ENCODE measurements at regions not wholly inside any gene's neighbourhood (a gene's known extent, or its start where the extent isn't known, plus 50 kb on each side); places are given as distances from the start of the nearest gene placed in this dataset.

GRCh38 chr4:171007618-171008390 lies 805.4 kb upstream of the GALNTL6 start:
- H3K4me1 ChIP-seq = no peaks in the 10 kb centered on the region
- DNase-seq (no peak), ATAC-seq (no peak)
- H3K36me3 ChIP-seq = no peaks in the 10 kb centered on the region
- H3K9me3 ChIP-seq = no peaks in the 10 kb centered on the region
- intact Hi-C loops (cut with DNase I) = no loop called here
- H3K4me3 ChIP-seq = no peak overlapping the region
- H3K27ac ChIP-seq = no peak overlapping the region
- no peaks in the 10 kb centered on the region for H3K27me3 ChIP-seq
- TF ChIP-seq CTCF (IDR thresholded peaks at IDR 0.05) = no peak

- no peaks in the 10 kb centered on the region for H3K36me3 ChIP-seq
- H3K9me3 ChIP-seq = no peaks in the 10 kb centered on the region
- no peak overlapping the region for H3K4me3 ChIP-seq
- no peak for TF ChIP-seq CTCF (IDR thresholded peaks at IDR 0.05)
- intact Hi-C loops (cut with DNase I) = no loop called here
- no peaks in the 10 kb centered on the region for H3K27me3 ChIP-seq
- DNase-seq (no peak), ATAC-seq (no peak)
- no peaks in the 10 kb centered on the region for H3K4me1 ChIP-seq
- no peak overlapping the region for H3K27ac ChIP-seq
Observed at GRCh38 chr4:171002246-171002645, 811.0 kb upstream of the GALNTL6 start.

- no peaks in the 10 kb centered on the region for H3K27me3 ChIP-seq
- DNase-seq (no peak), ATAC-seq (peak; percentile 78)
- H3K9me3 ChIP-seq = no peaks in the 10 kb centered on the region
- TF ChIP-seq CTCF (IDR thresholded peaks at IDR 0.05) = peak; percentile 40
- H3K4me3 ChIP-seq = no peak overlapping the region
- intact Hi-C loops (cut with DNase I) = no loop called here
- H3K27ac ChIP-seq = no peak overlapping the region
- no peaks in the 10 kb centered on the region for H3K4me1 ChIP-seq
- no peaks in the 10 kb centered on the region for H3K36me3 ChIP-seq
Observed at GRCh38 chr4:170990989-170991589, 822.1 kb upstream of the GALNTL6 start.

- Histone ChIP-seq H3K36me3 (no peaks in the 10 kb centered on the region), H3K4me3 (no peak overlapping the region), H3K9me3 (no peaks in the 10 kb centered on the region), H3K27me3 (no peaks in the 10 kb centered on the region), H3K27ac (no peak overlapping the region), H3K4me1 (no peaks in the 10 kb centered on the region)
- ATAC-seq (no peak), DNase-seq (no peak)
- TF ChIP-seq CTCF (IDR thresholded peaks at IDR 0.05) = no peak
- intact Hi-C loops (cut with DNase I) = no loop called here
Observed at GRCh38 chr4:170988446-170988845, 824.8 kb upstream of the GALNTL6 start.

- no peak overlapping the region for H3K4me3 ChIP-seq
Observed at GRCh38 chr4:170979736-170980135, 833.5 kb upstream of the GALNTL6 start.

More at GRCh38 chr4:170979736-170980135, 833.5 kb upstream of the GALNTL6 start:
- no peak for TF ChIP-seq CTCF (IDR thresholded peaks at IDR 0.05)
- no peaks in the 10 kb centered on the region for H3K9me3 ChIP-seq
- H3K4me1 ChIP-seq = no peaks in the 10 kb centered on the region
- H3K27me3 ChIP-seq = no peaks in the 10 kb centered on the region
- no peak overlapping the region for H3K27ac ChIP-seq
- intact Hi-C loops (cut with DNase I) = no loop called here
- no peaks in the 10 kb centered on the region for H3K36me3 ChIP-seq
- ATAC-seq (no peak), DNase-seq (no peak)
